Cardiac fibroblast (primary cell): ENCODE measurements at regions not wholly inside any gene's neighbourhood (a gene's known extent, or its start where the extent isn't known, plus 50 kb on each side); places are given as distances from the start of the nearest gene placed in this dataset.
A peak's percentile ranks its signal among the peaks of the same experiment; 100 is the strongest.

ENCODE experiments used
- DNase-seq, 2 donors: peaks; one replicate each; pipeline versions ENCODE4 v3.0.0 to v3.0.0-alpha.2; 2010; ENCODE audit warnings: low read depth in 2 of 2
- H3K4me3 ChIP-seq, 2 donors: replicated peaks in 1 of 2; 1 replicate in 1 of 2; 2 replicates in 1 of 2; pipeline ENCODE4 v1.5.1; 2011; ENCODE audit warnings: low read depth in 2 of 2, low read length in 2 of 2, mild to moderate bottlenecking in 2 of 2, moderate library complexity in 1 of 2
- TF ChIP-seq, protein P1 (sequence below): IDR thresholded peaks from one replicate; pipeline ENCODE4 v1.5.1; 2011; ENCODE audit warnings: low read depth, mild to moderate bottlenecking, low read length, inconsistent platforms

DNA sequence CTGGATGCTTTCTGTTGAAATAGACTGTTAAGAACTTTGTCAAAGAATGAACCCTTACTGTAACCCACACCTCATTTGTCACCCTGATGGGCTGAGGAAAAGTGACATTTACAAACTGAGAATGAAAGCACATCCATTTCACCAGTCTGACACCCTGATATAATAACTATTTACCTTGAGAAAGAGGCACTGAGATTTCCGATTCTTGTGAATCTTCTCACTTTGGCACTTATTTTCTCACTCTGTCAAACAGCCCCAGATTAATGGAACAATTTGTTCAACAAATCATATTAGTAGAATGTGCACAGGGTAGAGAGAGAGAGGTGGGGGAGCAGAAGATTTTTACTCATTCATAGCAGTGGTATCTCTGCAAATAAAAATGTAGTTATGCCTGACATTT lies 606.9 kb downstream of the MCTP2 start:
- TF ChIP-seq, protein P1, sequence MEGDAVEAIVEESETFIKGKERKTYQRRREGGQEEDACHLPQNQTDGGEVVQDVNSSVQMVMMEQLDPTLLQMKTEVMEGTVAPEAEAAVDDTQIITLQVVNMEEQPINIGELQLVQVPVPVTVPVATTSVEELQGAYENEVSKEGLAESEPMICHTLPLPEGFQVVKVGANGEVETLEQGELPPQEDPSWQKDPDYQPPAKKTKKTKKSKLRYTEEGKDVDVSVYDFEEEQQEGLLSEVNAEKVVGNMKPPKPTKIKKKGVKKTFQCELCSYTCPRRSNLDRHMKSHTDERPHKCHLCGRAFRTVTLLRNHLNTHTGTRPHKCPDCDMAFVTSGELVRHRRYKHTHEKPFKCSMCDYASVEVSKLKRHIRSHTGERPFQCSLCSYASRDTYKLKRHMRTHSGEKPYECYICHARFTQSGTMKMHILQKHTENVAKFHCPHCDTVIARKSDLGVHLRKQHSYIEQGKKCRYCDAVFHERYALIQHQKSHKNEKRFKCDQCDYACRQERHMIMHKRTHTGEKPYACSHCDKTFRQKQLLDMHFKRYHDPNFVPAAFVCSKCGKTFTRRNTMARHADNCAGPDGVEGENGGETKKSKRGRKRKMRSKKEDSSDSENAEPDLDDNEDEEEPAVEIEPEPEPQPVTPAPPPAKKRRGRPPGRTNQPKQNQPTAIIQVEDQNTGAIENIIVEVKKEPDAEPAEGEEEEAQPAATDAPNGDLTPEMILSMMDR, result no peak
- no peak for DNase-seq

DNA sequence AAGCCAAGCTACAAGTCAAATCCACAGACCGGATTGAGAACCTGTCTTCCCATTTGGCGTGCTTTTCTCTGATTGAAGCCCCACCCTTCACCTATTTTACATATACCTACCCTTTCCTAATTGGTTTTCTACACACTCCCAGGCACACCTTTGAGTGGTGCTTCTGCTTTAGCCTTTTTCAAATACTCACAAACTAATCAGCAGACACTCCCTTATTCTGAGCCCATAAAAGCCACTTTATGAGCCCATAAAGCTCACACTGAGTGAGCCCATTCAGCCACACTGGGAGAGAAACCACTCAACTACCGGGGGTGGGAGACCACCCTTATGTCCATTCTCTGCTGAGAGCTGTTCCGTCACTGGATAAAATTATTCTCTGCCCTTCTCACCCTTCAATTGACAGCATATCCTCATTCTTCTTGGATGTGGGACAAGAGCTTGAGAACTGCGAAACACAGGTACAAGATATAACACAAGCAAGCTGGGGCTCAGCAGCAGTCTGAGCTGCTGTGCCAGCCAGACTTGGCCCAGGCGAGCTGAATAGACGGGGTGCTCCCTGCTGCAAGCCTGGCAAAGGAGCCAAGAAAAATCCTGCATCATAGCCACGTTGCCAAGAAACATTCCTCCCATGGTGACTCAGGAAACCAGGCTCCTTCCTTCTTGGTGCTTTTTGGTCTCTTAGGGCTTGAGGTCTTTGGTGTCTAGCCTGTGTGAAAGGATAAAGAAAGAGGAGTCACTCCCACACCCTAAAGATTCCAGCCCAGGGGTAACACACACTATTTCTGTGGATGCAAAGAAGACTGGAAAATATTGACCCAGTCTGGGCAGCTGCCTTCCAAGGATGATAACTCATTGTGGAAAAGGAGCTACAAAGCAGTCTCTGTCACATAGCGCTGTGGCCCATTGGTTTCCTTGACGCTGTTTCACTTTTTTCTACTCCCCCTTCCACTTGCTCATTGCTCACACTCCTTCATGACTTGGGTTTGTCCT lies 609.7 kb downstream of the MCTP2 start:
- peak; percentile 21 to 45 for DNase-seq
- TF ChIP-seq, protein P1, result no peak
- no peak overlapping the region for H3K4me3 ChIP-seq

More for the DNA sequence above, 606.9 kb downstream of the MCTP2 start:
- no peak overlapping the region for H3K4me3 ChIP-seq

DNA sequence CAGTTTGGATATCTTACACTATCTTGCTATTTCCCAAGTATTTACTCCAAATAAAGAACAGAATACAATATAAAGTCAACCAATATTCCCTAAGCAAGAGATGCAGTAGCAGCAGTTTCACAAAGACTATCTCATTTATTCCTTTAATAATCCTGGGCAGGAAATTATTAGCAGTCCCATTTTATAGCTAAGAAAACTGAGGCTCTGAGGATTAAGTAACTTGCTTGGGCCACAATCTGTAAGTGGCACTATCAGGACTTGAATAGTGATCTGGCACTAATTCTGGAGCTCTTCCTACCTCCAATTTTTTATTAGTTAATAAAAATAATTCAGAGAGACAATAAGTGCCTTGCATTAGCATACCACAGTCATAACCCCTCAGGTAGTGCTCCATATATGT lies 611.7 kb downstream of the MCTP2 start:
- TF ChIP-seq, protein P1, result no peak
- no peak for DNase-seq
- no peak overlapping the region for H3K4me3 ChIP-seq

DNA sequence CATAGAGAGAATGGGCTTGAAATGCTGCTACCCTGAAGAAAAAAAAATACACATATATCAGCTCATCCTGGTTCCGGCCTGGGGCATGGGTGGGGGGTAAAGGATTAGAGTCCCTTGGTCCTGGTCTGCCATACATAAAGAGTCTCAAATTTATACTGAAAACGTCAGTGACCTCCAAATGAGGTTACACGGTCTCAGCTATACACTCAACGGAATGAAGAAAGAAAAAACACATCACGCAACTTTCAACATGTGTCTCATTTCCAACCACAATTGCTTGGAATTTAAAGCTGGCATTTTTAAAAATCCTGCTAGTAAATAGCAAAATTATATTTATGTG lies 612.8 kb downstream of the MCTP2 start:
- TF ChIP-seq, protein P1, result no peak

DNA sequence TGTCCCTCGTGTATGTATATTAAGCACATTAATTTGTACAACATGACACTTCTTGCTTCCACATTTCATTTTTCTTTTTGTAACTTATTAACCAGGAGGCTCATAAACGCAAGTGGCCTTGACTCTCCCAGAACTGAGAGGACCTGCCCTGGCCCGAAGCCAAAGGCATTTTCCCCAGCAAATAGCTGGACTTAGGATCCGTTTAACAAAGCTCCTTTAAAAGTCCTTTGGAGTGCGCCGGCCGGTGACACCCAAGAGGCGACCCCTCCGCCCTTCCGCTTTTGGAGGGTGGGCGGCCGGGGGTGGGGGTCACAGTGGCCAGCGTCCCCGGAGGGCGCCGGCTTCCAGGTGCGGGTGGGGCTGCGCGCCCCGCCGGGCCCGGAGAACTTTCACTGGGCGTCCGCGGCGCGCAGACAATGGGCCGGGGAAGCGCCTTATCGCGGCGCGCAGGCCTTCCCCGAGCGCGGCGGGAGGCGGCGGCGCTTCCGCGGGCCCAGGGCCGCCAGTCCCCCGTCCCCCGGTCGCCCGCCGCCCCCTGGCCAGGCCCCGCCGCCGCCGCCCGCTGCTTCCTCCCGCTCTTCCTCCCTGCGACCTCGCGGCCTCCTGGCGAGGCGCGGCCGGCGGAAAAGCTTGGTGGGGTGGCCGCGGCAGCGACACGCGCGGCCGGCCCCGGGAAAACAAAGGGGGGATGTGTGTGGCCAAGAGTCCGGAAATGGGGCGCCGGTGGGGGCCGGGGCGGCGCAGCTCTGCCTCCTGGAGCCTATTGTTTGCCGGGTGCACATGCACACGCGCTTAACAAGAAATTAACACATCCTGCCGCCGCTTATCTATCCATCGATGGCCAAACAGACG lies 613.4 kb downstream of the MCTP2 start:
- peak; percentile 21 to 37 for DNase-seq
- peak overlapping the region; percentile 16 to 24 for H3K4me3 ChIP-seq
- TF ChIP-seq, protein P1, result no peak

More for the DNA sequence above, 612.8 kb downstream of the MCTP2 start:
- H3K4me3 ChIP-seq, result no peak overlapping the region
- no peak for DNase-seq

DNA sequence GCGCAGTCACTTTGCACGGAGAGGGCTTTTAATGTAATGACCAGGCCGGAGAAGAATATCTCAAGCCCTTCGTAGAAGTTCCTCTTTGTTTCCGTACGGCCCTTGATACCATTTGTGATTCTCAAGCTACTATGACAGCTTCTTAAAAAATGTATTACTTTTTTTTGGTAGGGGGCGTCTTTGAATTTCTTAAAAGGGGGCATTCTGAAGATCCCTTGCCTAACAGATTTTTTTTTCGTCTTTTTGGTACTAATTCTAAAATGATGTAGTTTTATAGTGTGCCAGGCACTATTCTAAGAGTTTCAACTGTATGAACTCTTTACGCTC lies 614.0 kb downstream of the MCTP2 start:
- H3K4me3 ChIP-seq, result peak overlapping the region in 1 of 2 donors; percentile 16
- DNase-seq, result no peak
- TF ChIP-seq, protein P1, result no peak
